ENCODE measurements at regions not wholly inside any gene's neighbourhood (a gene's known extent, or its start where the extent isn't known, plus 50 kb on each side); places are given as distances from the start of the nearest gene placed in this dataset.
"Not testable (repeated sequence)": the region's sequence is repeated elsewhere in the genome, so short reads cannot be mapped to it uniquely, and the experiment has no call there.

- no peak for DNase-seq
These were observed 450.0 kb upstream of the GCFC2 start for GRCh38 chr2:76160670-76161069.

GRCh38 chr2:76159042-76159648 is 448.4 kb upstream of the GCFC2 start:
- DNase-seq: no peak

- DNase-seq: no peak
These were observed 446.8 kb upstream of the GCFC2 start for GRCh38 chr2:76157531-76157930.

GRCh38 chr2:76154981-76155380 is 444.3 kb upstream of the GCFC2 start:
- DNase-seq: no peak

GRCh38 chr2:76149846-76150245 is 439.1 kb upstream of the GCFC2 start:
- no peak for DNase-seq

- not testable (repeated sequence) for DNase-seq
These were observed 428.6 kb upstream of the GCFC2 start for GRCh38 chr2:76139303-76139702.

- no peak for DNase-seq
These were observed 417.9 kb upstream of the GCFC2 start for GRCh38 chr2:76128622-76129021.

- no peak for DNase-seq
These were observed 409.5 kb upstream of the GCFC2 start for GRCh38 chr2:76120176-76120575.

- DNase-seq: no peak
These were observed 379.0 kb upstream of the GCFC2 start for GRCh38 chr2:76089683-76090082.

- no peak for DNase-seq
These were observed 372.5 kb upstream of the GCFC2 start for GRCh38 chr2:76083248-76083647.

GRCh38 chr2:76082509-76082908 is 371.8 kb upstream of the GCFC2 start:
- no peak for DNase-seq

- no peak for DNase-seq
These were observed 369.4 kb upstream of the GCFC2 start for GRCh38 chr2:76080154-76080553.

- DNase-seq: peak; percentile 73
These were observed 364.4 kb upstream of the GCFC2 start for GRCh38 chr2:76075126-76075525.

- no peak for DNase-seq
These were observed 363.4 kb upstream of the GCFC2 start for GRCh38 chr2:76073992-76074604.

GRCh38 chr2:76050196-76050595 is 339.5 kb upstream of the GCFC2 start:
- DNase-seq: no peak

GRCh38 chr2:76044701-76045100 is 334.0 kb upstream of the GCFC2 start:
- DNase-seq: no peak

- no peak for DNase-seq
These were observed 328.8 kb upstream of the GCFC2 start for GRCh38 chr2:76039505-76039904.

GRCh38 chr2:76027761-76028160 is 317.0 kb upstream of the GCFC2 start:
- DNase-seq: no peak

- no peak for DNase-seq
These were observed 308.4 kb upstream of the GCFC2 start for GRCh38 chr2:76019128-76019527.

- no peak for DNase-seq
These were observed 298.8 kb upstream of the GCFC2 start for GRCh38 chr2:76009484-76009883.

GRCh38 chr2:76008001-76008702 is 297.4 kb upstream of the GCFC2 start:
- DNase-seq: peak; percentile 21

GRCh38 chr2:76000425-76000824 is 289.7 kb upstream of the GCFC2 start:
- DNase-seq: no peak

GRCh38 chr2:75998451-75998850 is 287.7 kb upstream of the GCFC2 start:
- DNase-seq: no peak

- DNase-seq: no peak
These were observed 284.0 kb upstream of the GCFC2 start for GRCh38 chr2:75994759-75995158.
